HepG2 (cell line): ENCODE measurements at regions not wholly inside any gene's neighbourhood (a gene's known extent, or its start where the extent isn't known, plus 50 kb on each side); places are given as distances from the start of the nearest gene placed in this dataset.

Source experiments
- ATAC-seq: fragments of 200-7000 bp; cut with Tn5 transposase; 3 replicates; pipeline ENCODE4 v1.9.1; 2020; ENCODE audit warnings: mild to moderate bottlenecking, moderate library complexity
- BruUV-seq: library from RNA; stranded (reverse); fragments of 400-500 nt; replicated peaks from 2 replicates; lab custom pipeline; 2021; lab: Mats Ljungman, UMichigan
- CTCF ChIA-PET: fragments of 300-600 bp; formaldehyde crosslinking; extraction: SDS; loops from one replicate; lab custom pipeline; 2021; ENCODE audit warnings: low total read pairs, inconsistent platforms, low intra/inter-chr PET ratio; lab: Yijun Ruan, JAX
- POLR2A ChIA-PET: fragments of 350-600 bp; sonication (Branson Sonifier 250); formaldehyde crosslinking; loops from one replicate; lab custom pipeline; 2020; ENCODE audit warnings: antibody characterized with exemption, inconsistent platforms; lab: Yijun Ruan, JAX
- DNase-seq: peaks from one replicate; pipeline ENCODE4 v3.0.0-alpha.2; 2015; ENCODE audit warnings: low spot score
- FAIRE-seq: peaks from 3 replicates; lab custom pipeline; 2011; peaks lifted over from hg19 to GRCh38; lab: Jason Lieb, UNC
- H2AFZ ChIP-seq: one replicate; pipeline ENCODE4 v1.6.1; 2011; ENCODE audit warnings: low read length, inconsistent platforms
- H3K27ac ChIP-seq: fragments of 300-600 bp; 3 replicates; pipeline ENCODE4 v1.8.0; 2011; ENCODE audit warnings: mixed run types, mild to moderate bottlenecking, mixed read lengths, low read length, inconsistent platforms; ENCODE audit not compliant: insufficient read depth; ENCODE audit errors: extremely low read length
- H3K27me3 ChIP-seq, 2 experiments: fragments of 200-600 bp in 1 of 2; 2 replicates in 1 of 2; 3 replicates in 1 of 2; pipeline versions ENCODE4 v1.6.0 to v1.8.0; 2011; ENCODE audit warnings: low read length in 2 of 2, mild to moderate bottlenecking in 2 of 2, moderate library complexity in 2 of 2, inconsistent platforms in 1 of 2; ENCODE audit not compliant: insufficient read depth in 2 of 2, control insufficient read depth in 1 of 2
- H3K36me3 ChIP-seq, 2 experiments: fragments of 200-600 bp in 1 of 2; replicated peaks in 1 of 2; 2 replicates in 1 of 2; 3 replicates in 1 of 2; pipeline versions ENCODE4 v1.5.1 to v1.8.0; 2011; ENCODE audit warnings: low read length in 2 of 2, inconsistent platforms in 1 of 2; ENCODE audit not compliant: insufficient read depth in 2 of 2, control insufficient read depth in 1 of 2
- H3K4me1 ChIP-seq: 2 replicates; pipeline ENCODE4 v1.5.1; 2012; ENCODE audit warnings: low read length, inconsistent platforms; ENCODE audit not compliant: insufficient read depth
- H3K4me2 ChIP-seq: 2 replicates; pipeline ENCODE4 v1.6.0; 2011; ENCODE audit warnings: low read depth, low read length, inconsistent platforms
- H3K4me3 ChIP-seq, 3 experiments: fragments of 200-600 bp in 1 of 3; sonication (generic), shearing (Covaris generic) in 1 of 3; replicated peaks in 1 of 3; 2 replicates each; pipeline ENCODE4 v1.5.1; 2011 to 2016; ENCODE audit warnings: low read length in 3 of 3, inconsistent platforms in 2 of 3, low read depth in 2 of 3, mild to moderate bottlenecking in 2 of 3, control low read depth in 1 of 3, mixed read lengths in 1 of 3; ENCODE audit not compliant: insufficient read depth in 1 of 3
- H3K79me2 ChIP-seq: one replicate; pipeline ENCODE4 v1.6.1; 2011; ENCODE audit warnings: low read length, inconsistent platforms; ENCODE audit not compliant: insufficient read depth
- H3K9ac ChIP-seq: 2 replicates; pipeline ENCODE4 v1.6.0; 2011; ENCODE audit warnings: mild to moderate bottlenecking, low read depth, low read length, inconsistent platforms; ENCODE audit not compliant: insufficient read depth
- H3K9me3 ChIP-seq: 2 replicates; pipeline ENCODE4 v1.5.1; 2012; ENCODE audit warnings: mild to moderate bottlenecking, low read length
- H4K20me1 ChIP-seq: 2 replicates; pipeline ENCODE4 v1.6.0; 2011; ENCODE audit warnings: inconsistent platforms, mild to moderate bottlenecking, low read length, moderate library complexity; ENCODE audit not compliant: insufficient read depth
- KLF16 ChIP-seq, 2 experiments: sonication (generic) in 1 of 2; formaldehyde crosslinking in 1 of 2; IDR thresholded peaks; 2 replicates each; pipeline versions ENCODE4 v1.6.1 to v1.8.0; 2016 to 2023; ENCODE audit warnings: missing genetic modification reagents in 2 of 2, missing compliant biosample characterization in 1 of 2
- MIXL1 ChIP-seq: IDR thresholded peaks from 2 replicates; pipeline ENCODE4 v1.6.1; 2016
- RXRB ChIP-seq: IDR thresholded peaks from 2 replicates; pipeline ENCODE4 v1.6.1; 2016; ENCODE audit warnings: borderline replicate concordance, missing genetic modification reagents, missing compliant biosample characterization
- SAFB2 ChIP-seq: sonication (generic); formaldehyde crosslinking; IDR thresholded peaks from 2 replicates; pipeline ENCODE4 v1.5.1; 2020; ENCODE audit warnings: missing genetic modification reagents, low read depth, mild to moderate bottlenecking, borderline replicate concordance
- SMC3 ChIP-seq: IDR thresholded peaks from 2 replicates; pipeline ENCODE4 v1.6.1; 2011; ENCODE audit warnings: low read length, improper control_type of control experiment
- ZNF501 ChIP-seq: sonication (generic); formaldehyde crosslinking; IDR thresholded peaks from 2 replicates; pipeline ENCODE4 v1.5.1; 2020; ENCODE audit warnings: mild to moderate bottlenecking, moderate library complexity, missing genetic modification reagents
- ZNF709 ChIP-seq: sonication (generic); formaldehyde crosslinking; IDR thresholded peaks from 2 replicates; pipeline ENCODE4 v1.5.0; 2020; ENCODE audit warnings: mild to moderate bottlenecking, missing genetic modification reagents
- ZNF776 ChIP-seq: sonication (generic); formaldehyde crosslinking; IDR thresholded peaks from 2 replicates; pipeline ENCODE4 v1.4.0; 2020; ENCODE audit warnings: mild to moderate bottlenecking, missing genetic modification reagents
- WGBS: methylation state at CpG from one replicate; pipeline ENCODE4 v1.1.6; 2017; ENCODE audit warnings: low lambda C conversion rate; 5-methylcytosine and 5-hydroxymethylcytosine counted together
- in situ Hi-C: cut with HindIII; loops from 2 replicates; pipeline ENCODE4 v1.10.0; 2017; ENCODE audit warnings: low pct_unique_long_range_greater_than_20kb; ENCODE audit not compliant: extremely low pct_ligation_motif_present
- intact Hi-C: fragments of 100-400 bp; cut with micrococcal nuclease; formaldehyde crosslinking; loops from one replicate; pipeline ENCODE4 v1.10.0; 2022; ENCODE audit not compliant: unreplicated experiment
- TF ChIP-seq, protein P1 (sequence below): sonication (generic); formaldehyde crosslinking; IDR thresholded peaks from 2 replicates; pipeline ENCODE4 v1.4.0; 2020; ENCODE audit warnings: missing genetic modification reagents
- TF ChIP-seq, protein P2 (sequence below): sonication (generic); formaldehyde crosslinking; IDR thresholded peaks from 2 replicates; pipeline ENCODE4 v1.5.0; 2020; ENCODE audit warnings: mild to moderate bottlenecking, missing genetic modification reagents, moderate library complexity
- TF ChIP-seq, protein P3 (sequence below): sonication (generic); formaldehyde crosslinking; IDR thresholded peaks from 2 replicates; pipeline ENCODE4 v1.8.1; 2023; ENCODE audit warnings: mild to moderate bottlenecking, missing genetic modification reagents

GRCh38 chr11:96482193-96482592, 92.4 kb downstream of the JRKL start:
- Histone ChIP-seq H3K4me1 (peaks cover 9% of the 10 kb centered on the region), H3K79me2 (no peaks in the 10 kb centered on the region), H4K20me1 (no peaks in the 10 kb centered on the region), H3K4me3 (no peak overlapping the region), H3K27ac (no peak overlapping the region)
- no peak for ATAC-seq
- TF ChIP-seq ZNF709 (CRISPR knock-in tag) (no peak), RXRB (CRISPR knock-in tag) (no peak), SMC3 (no peak), KLF16 (CRISPR knock-in tag; IDR thresholded peaks at IDR 0.05) (no peak), ZNF501 (CRISPR knock-in tag) (no peak), ZNF776 (CRISPR knock-in tag) (no peak), SAFB2 (CRISPR knock-in tag) (no peak), MIXL1 (CRISPR knock-in tag) (no peak)
- TF ChIP-seq, protein P1, sequence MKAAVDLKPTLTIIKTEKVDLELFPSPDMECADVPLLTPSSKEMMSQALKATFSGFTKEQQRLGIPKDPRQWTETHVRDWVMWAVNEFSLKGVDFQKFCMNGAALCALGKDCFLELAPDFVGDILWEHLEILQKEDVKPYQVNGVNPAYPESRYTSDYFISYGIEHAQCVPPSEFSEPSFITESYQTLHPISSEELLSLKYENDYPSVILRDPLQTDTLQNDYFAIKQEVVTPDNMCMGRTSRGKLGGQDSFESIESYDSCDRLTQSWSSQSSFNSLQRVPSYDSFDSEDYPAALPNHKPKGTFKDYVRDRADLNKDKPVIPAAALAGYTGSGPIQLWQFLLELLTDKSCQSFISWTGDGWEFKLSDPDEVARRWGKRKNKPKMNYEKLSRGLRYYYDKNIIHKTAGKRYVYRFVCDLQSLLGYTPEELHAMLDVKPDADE (CRISPR knock-in tag) = no peak
- TF ChIP-seq, protein P2, sequence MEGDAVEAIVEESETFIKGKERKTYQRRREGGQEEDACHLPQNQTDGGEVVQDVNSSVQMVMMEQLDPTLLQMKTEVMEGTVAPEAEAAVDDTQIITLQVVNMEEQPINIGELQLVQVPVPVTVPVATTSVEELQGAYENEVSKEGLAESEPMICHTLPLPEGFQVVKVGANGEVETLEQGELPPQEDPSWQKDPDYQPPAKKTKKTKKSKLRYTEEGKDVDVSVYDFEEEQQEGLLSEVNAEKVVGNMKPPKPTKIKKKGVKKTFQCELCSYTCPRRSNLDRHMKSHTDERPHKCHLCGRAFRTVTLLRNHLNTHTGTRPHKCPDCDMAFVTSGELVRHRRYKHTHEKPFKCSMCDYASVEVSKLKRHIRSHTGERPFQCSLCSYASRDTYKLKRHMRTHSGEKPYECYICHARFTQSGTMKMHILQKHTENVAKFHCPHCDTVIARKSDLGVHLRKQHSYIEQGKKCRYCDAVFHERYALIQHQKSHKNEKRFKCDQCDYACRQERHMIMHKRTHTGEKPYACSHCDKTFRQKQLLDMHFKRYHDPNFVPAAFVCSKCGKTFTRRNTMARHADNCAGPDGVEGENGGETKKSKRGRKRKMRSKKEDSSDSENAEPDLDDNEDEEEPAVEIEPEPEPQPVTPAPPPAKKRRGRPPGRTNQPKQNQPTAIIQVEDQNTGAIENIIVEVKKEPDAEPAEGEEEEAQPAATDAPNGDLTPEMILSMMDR = no peak
- TF ChIP-seq, protein P3, sequence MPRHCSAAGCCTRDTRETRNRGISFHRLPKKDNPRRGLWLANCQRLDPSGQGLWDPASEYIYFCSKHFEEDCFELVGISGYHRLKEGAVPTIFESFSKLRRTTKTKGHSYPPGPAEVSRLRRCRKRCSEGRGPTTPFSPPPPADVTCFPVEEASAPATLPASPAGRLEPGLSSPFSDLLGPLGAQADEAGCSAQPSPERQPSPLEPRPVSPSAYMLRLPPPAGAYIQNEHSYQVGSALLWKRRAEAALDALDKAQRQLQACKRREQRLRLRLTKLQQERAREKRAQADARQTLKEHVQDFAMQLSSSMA (CRISPR knock-in tag) = no peak
- TF ChIP-seq, all 625 proteins: peak for 0
- no TSS peak for BruUV-seq
- H3K36me3 ChIP-seq = no peaks in the 10 kb centered on the region
- no peaks in the 10 kb centered on the region for H3K9me3 ChIP-seq
- H3K9ac ChIP-seq = no peak overlapping the region
- intact Hi-C loops = no loop called here
- in situ Hi-C loops = no loop called here
- DNase-seq (no peak), FAIRE-seq (no peak)
- WGBS = 31% methylated on average over 2 of the region's 2 CpGs
- H2AFZ ChIP-seq = no peak overlapping the region
- no peak overlapping the region for H3K4me2 ChIP-seq
- POLR2A ChIA-PET = no interaction called here
- no peaks in the 10 kb centered on the region for H3K27me3 ChIP-seq
- CTCF ChIA-PET = no interaction called here
